Keratinocyte (primary cell): ENCODE measurements at regions not wholly inside any gene's neighbourhood (a gene's known extent, or its start where the extent isn't known, plus 50 kb on each side); places are given as distances from the start of the nearest gene placed in this dataset.

Experiments
- DNase-seq: peaks from one replicate; pipeline ENCODE4 v3.0.0-alpha.2; 2011; ENCODE audit warnings: low read depth, missing footprints, low spot score
- FAIRE-seq: peaks from 2 replicates; lab custom pipeline; 2011; peaks lifted over from hg19 to GRCh38; lab: Jason Lieb, UNC
- H2AFZ ChIP-seq: 2 replicates; pipeline ENCODE4 v1.6.0; 2012; ENCODE audit warnings: low read length, control low read depth, inconsistent platforms; ENCODE audit not compliant: control insufficient read depth
- H3K27ac ChIP-seq: 2 replicates; pipeline ENCODE4 v1.5.1; 2011; ENCODE audit warnings: low read length; ENCODE audit not compliant: control insufficient read depth, insufficient read depth
- H3K27me3 ChIP-seq: 3 replicates; pipeline ENCODE4 v1.6.0; 2011; ENCODE audit warnings: low read length; ENCODE audit not compliant: control insufficient read depth, insufficient read depth; ENCODE audit errors: extremely low read depth
- H3K36me3 ChIP-seq, 2 experiments: 2 replicates in 1 of 2; 3 replicates in 1 of 2; pipeline ENCODE4 v1.5.1; 2011; ENCODE audit warnings: low read length in 2 of 2, mild to moderate bottlenecking in 1 of 2; ENCODE audit not compliant: control insufficient read depth in 2 of 2, insufficient read depth in 2 of 2; ENCODE audit errors: extremely low read depth in 1 of 2
- H3K4me1 ChIP-seq: 3 replicates; pipeline ENCODE4 v1.5.1; 2011; ENCODE audit warnings: low read length; ENCODE audit not compliant: control insufficient read depth, insufficient read depth; ENCODE audit errors: extremely low read depth
- H3K4me2 ChIP-seq: 3 replicates; pipeline ENCODE4 v1.6.0; 2011; ENCODE audit warnings: low read depth, low read length; ENCODE audit not compliant: control insufficient read depth, insufficient read depth; ENCODE audit errors: extremely low read depth
- H3K4me3 ChIP-seq, 3 experiments: fragments of 200-600 bp in 1 of 3; sonication (generic) in 1 of 3; 2 replicates in 2 of 3; 3 replicates in 1 of 3; pipeline ENCODE4 v1.5.1; 2011 to 2016; ENCODE audit warnings: low read length in 3 of 3, mild to moderate bottlenecking in 3 of 3, control low read depth in 2 of 3, inconsistent platforms in 1 of 3, low read depth in 1 of 3, mixed read lengths in 1 of 3, mixed run types in 1 of 3, moderate library complexity in 1 of 3; ENCODE audit not compliant: control insufficient read depth in 2 of 3, insufficient read depth in 2 of 3; ENCODE audit errors: extremely low read depth in 1 of 3
- H3K79me2 ChIP-seq: 2 replicates; pipeline ENCODE4 v1.6.0; 2012; ENCODE audit warnings: low read length; ENCODE audit not compliant: control insufficient read depth, insufficient read depth
- H3K9ac ChIP-seq: 3 replicates; pipeline ENCODE4 v1.6.0; 2011; ENCODE audit warnings: low read length; ENCODE audit not compliant: control insufficient read depth, insufficient read depth; ENCODE audit errors: extremely low read depth
- H3K9me1 ChIP-seq: 3 replicates; pipeline ENCODE4 v1.6.0; 2011; ENCODE audit warnings: low read length; ENCODE audit not compliant: control insufficient read depth, insufficient read depth; ENCODE audit errors: extremely low read depth
- H3K9me3 ChIP-seq: 2 replicates; pipeline ENCODE4 v1.5.1; 2012; ENCODE audit warnings: low read depth, low read length; ENCODE audit not compliant: control insufficient read depth
- H4K20me1 ChIP-seq: 3 replicates; pipeline ENCODE4 v1.6.0; 2011; ENCODE audit warnings: low read length; ENCODE audit not compliant: control insufficient read depth, insufficient read depth; ENCODE audit errors: extremely low read depth
- CTCF ChIP-seq, 3 experiments: IDR thresholded peaks in 1 of 3; conservative IDR thresholded peaks in 1 of 3; optimal IDR thresholded peaks in 1 of 3; 2 replicates in 2 of 3; 3 replicates in 1 of 3; pipeline versions ENCODE3 to v1.5.1; 2011; ENCODE audit warnings: low read length in 3 of 3, mild to moderate bottlenecking in 3 of 3, moderate library complexity in 2 of 3, control low read depth in 1 of 3, inconsistent platforms in 1 of 3; ENCODE audit not compliant: insufficient read depth in 2 of 3; ENCODE audit errors: extremely low read depth in 1 of 3
- EZH2 ChIP-seq: IDR thresholded peaks from one replicate; pipeline ENCODE4 v1.6.1; 2012; ENCODE audit warnings: inconsistent platforms, mild to moderate bottlenecking, low read length, moderate library complexity
- dilution Hi-C: fragments of 300-500 bp; cut with MboI; formaldehyde crosslinking; loops from one replicate; pipeline ENCODE4 v1.7.0; 2020; ENCODE audit warnings: low sequenced_read_pairs; ENCODE audit not compliant: extremely low pct_ligation_motif_present

GRCh38 chr1:8201331-8201861, 116.5 kb upstream of the SLC45A1 start:
- Histone ChIP-seq H3K4me1 (peaks cover 49% of the 10 kb centered on the region), H3K9me3 (no peaks in the 10 kb centered on the region), H3K27me3 (no peaks in the 10 kb centered on the region), H3K27ac (no peak overlapping the region), H3K36me3 (no peaks in the 10 kb centered on the region), H4K20me1 (no peaks in the 10 kb centered on the region), H2AFZ (no peak overlapping the region), H3K4me3 (no peak overlapping the region), H3K9ac (no peak overlapping the region), H3K79me2 (no peaks in the 10 kb centered on the region), H3K4me2 (no peak overlapping the region), H3K9me1 (no peaks in the 10 kb centered on the region)
- TF ChIP-seq EZH2, result no peak
- no peak for TF ChIP-seq CTCF (optimal IDR thresholded peaks at IDR 0.05 in 1 of 3, IDR thresholded peaks at IDR 0.05 in 1 of 3, conservative IDR thresholded peaks at IDR 0.05 in 1 of 3; ENCODE audit: extremely low read depth in 1 of 3, insufficient read depth in 2 of 3, low read length in 3 of 3)
- dilution Hi-C loops, result no loop called here
- DNase-seq, result no peak
- no peak for FAIRE-seq

- peaks cover 49% of the 10 kb centered on the region for H3K4me1 ChIP-seq
- FAIRE-seq, result no peak
These were observed 117.4 kb upstream of the SLC45A1 start for GRCh38 chr1:8200317-8201115.

More at GRCh38 chr1:8200317-8201115, 117.4 kb upstream of the SLC45A1 start:
- Histone ChIP-seq H3K9ac (no peak overlapping the region), H3K27ac (no peak overlapping the region), H3K4me3 (no peak overlapping the region), H3K79me2 (no peaks in the 10 kb centered on the region), H3K27me3 (no peaks in the 10 kb centered on the region), H3K4me2 (no peak overlapping the region), H3K9me3 (no peaks in the 10 kb centered on the region), H2AFZ (no peak overlapping the region), H3K9me1 (no peaks in the 10 kb centered on the region), H3K36me3 (no peaks in the 10 kb centered on the region), H4K20me1 (no peaks in the 10 kb centered on the region)
- no peak for DNase-seq
- dilution Hi-C loops, result no loop called here
- TF ChIP-seq CTCF (optimal IDR thresholded peaks at IDR 0.05 in 1 of 3, IDR thresholded peaks at IDR 0.05 in 1 of 3, conservative IDR thresholded peaks at IDR 0.05 in 1 of 3; ENCODE audit: extremely low read depth in 1 of 3, insufficient read depth in 2 of 3, low read length in 3 of 3) (no peak), EZH2 (no peak)
